ENCODE measurements at regions not wholly inside any gene's neighbourhood (a gene's known extent, or its start where the extent isn't known, plus 50 kb on each side); places are given as distances from the start of the nearest gene placed in this dataset.
"Not testable (repeated sequence)": the region's sequence is repeated elsewhere in the genome, so short reads cannot be mapped to it uniquely, and the experiment has no call there.

GRCh38 chr6:49325891-49326290 lies 137.2 kb downstream of the MMUT start:
- Histone ChIP-seq H3K27ac (ENCODE audit: low read depth, low read length) (no peak overlapping the region), H3K4me3 (ENCODE audit: low read length in 2 of 2) (no peak overlapping the region), H3K4me1 (ENCODE audit: insufficient read depth, low read length) (no peaks in the 10 kb centered on the region), H3K36me3 (ENCODE audit: insufficient read depth, low read length) (no peaks in the 10 kb centered on the region), H3K9me3 (ENCODE audit: control insufficient read depth in 1 of 2, low read length in 2 of 2) (no peaks in the 10 kb centered on the region), H3K27me3 (ENCODE audit: insufficient read depth, low read length) (no peaks in the 10 kb centered on the region)
- no peaks in the 10 kb centered on the region for H3K36me3 Mint-ChIP-seq
- H3K27ac Mint-ChIP-seq, result no peak overlapping the region
- ChIA-PET CTCF (ENCODE audit: partially characterized antibody) (no interaction called here), POLR2A (ENCODE audit: partially characterized antibody) (no interaction called here)
- H3K4me1 Mint-ChIP-seq, result no peaks in the 10 kb centered on the region
- intact Hi-C loops (cut with micrococcal nuclease), result no loop called here
- H3K4me3 Mint-ChIP-seq, result no peak overlapping the region
- no peak for DNase-seq
- H3K9me3 Mint-ChIP-seq, result peaks cover 0 to 3% (median 0%) of the 10 kb centered on the region in 8 donors
- H3K27me3 Mint-ChIP-seq, result peaks cover 0 to 1% of the 10 kb centered on the region in 2 donors

GRCh38 chr6:49322861-49323260 lies 140.2 kb downstream of the MMUT start:
- Histone ChIP-seq H3K4me3 (ENCODE audit: low read length in 2 of 2) (no peak overlapping the region), H3K27ac (ENCODE audit: low read depth, low read length) (no peak overlapping the region), H3K4me1 (ENCODE audit: insufficient read depth, low read length) (no peaks in the 10 kb centered on the region), H3K9me3 (ENCODE audit: control insufficient read depth in 1 of 2, low read length in 2 of 2) (no peaks in the 10 kb centered on the region), H3K36me3 (ENCODE audit: insufficient read depth, low read length) (no peaks in the 10 kb centered on the region), H3K27me3 (ENCODE audit: insufficient read depth, low read length) (no peaks in the 10 kb centered on the region)
- intact Hi-C loops (cut with micrococcal nuclease), result no loop called here
- DNase-seq, result no peak
- H3K4me3 Mint-ChIP-seq, result no peak overlapping the region
- H3K4me1 Mint-ChIP-seq, result no peaks in the 10 kb centered on the region
- CTCF ChIA-PET (ENCODE audit: partially characterized antibody), result no interaction called here
- POLR2A ChIA-PET (ENCODE audit: partially characterized antibody), result no interaction called here
- H3K27ac Mint-ChIP-seq, result no peak overlapping the region
- no peaks in the 10 kb centered on the region for H3K27me3 Mint-ChIP-seq
- H3K36me3 Mint-ChIP-seq, result no peaks in the 10 kb centered on the region
- H3K9me3 Mint-ChIP-seq, result peaks cover 0 to 3% (median 0%) of the 10 kb centered on the region in 8 donors

GRCh38 chr6:49321561-49322072 lies 141.4 kb downstream of the MMUT start:
- Histone ChIP-seq H3K9me3 (ENCODE audit: control insufficient read depth in 1 of 2, low read length in 2 of 2) (no peaks in the 10 kb centered on the region), H3K36me3 (ENCODE audit: insufficient read depth, low read length) (no peaks in the 10 kb centered on the region), H3K4me1 (ENCODE audit: insufficient read depth, low read length) (no peaks in the 10 kb centered on the region), H3K27ac (ENCODE audit: low read depth, low read length) (no peak overlapping the region), H3K27me3 (ENCODE audit: insufficient read depth, low read length) (no peaks in the 10 kb centered on the region), H3K4me3 (ENCODE audit: low read length in 2 of 2) (no peak overlapping the region)
- CTCF ChIA-PET (ENCODE audit: partially characterized antibody), result no interaction called here
- Mint-ChIP-seq H3K27me3 (no peaks in the 10 kb centered on the region), H3K9me3 (peaks cover 0 to 3% (median 2%) of the 10 kb centered on the region in 8 donors), H3K4me1 (no peaks in the 10 kb centered on the region), H3K4me3 (no peak overlapping the region), H3K36me3 (no peaks in the 10 kb centered on the region), H3K27ac (no peak overlapping the region)
- POLR2A ChIA-PET (ENCODE audit: partially characterized antibody), result no interaction called here
- intact Hi-C loops (cut with micrococcal nuclease), result no loop called here
- DNase-seq, result no peak

- H3K27ac Mint-ChIP-seq, result no peak overlapping the region
- H3K9me3 Mint-ChIP-seq, result peaks cover 0 to 5% (median 0%) of the 10 kb centered on the region in 8 donors
- no peaks in the 10 kb centered on the region for H3K36me3 ChIP-seq (ENCODE audit: insufficient read depth, low read length)
- no peaks in the 10 kb centered on the region for H3K27me3 ChIP-seq (ENCODE audit: insufficient read depth, low read length)
- no peak for DNase-seq
- H3K4me1 Mint-ChIP-seq, result no peaks in the 10 kb centered on the region
- ChIA-PET POLR2A (ENCODE audit: partially characterized antibody) (no interaction called here), CTCF (ENCODE audit: partially characterized antibody) (no interaction called here)
- H3K4me3 ChIP-seq (ENCODE audit: low read length in 2 of 2), result no peak overlapping the region
- no peaks in the 10 kb centered on the region for H3K4me1 ChIP-seq (ENCODE audit: insufficient read depth, low read length)
- no peak overlapping the region for H3K27ac ChIP-seq (ENCODE audit: low read depth, low read length)
- no peaks in the 10 kb centered on the region for H3K27me3 Mint-ChIP-seq
- intact Hi-C loops (cut with micrococcal nuclease), result no loop called here
- no peaks in the 10 kb centered on the region for H3K9me3 ChIP-seq (ENCODE audit: control insufficient read depth in 1 of 2, low read length in 2 of 2)
- H3K4me3 Mint-ChIP-seq, result no peak overlapping the region
- H3K36me3 Mint-ChIP-seq, result no peaks in the 10 kb centered on the region
Measured at GRCh38 chr6:49305010-49305409, 158.0 kb downstream of the MMUT start.

GRCh38 chr6:49304393-49304792 lies 158.7 kb downstream of the MMUT start:
- H3K4me3 ChIP-seq (ENCODE audit: low read length in 2 of 2); H3K27ac ChIP-seq (ENCODE audit: low read depth, low read length); H3K4me3 Mint-ChIP-seq; H3K27ac Mint-ChIP-seq; H3K36me3 ChIP-seq (ENCODE audit: insufficient read depth, low read length); H3K27me3 ChIP-seq (ENCODE audit: insufficient read depth, low read length); DNase-seq; CTCF ChIA-PET (ENCODE audit: partially characterized antibody); intact Hi-C loops (cut with micrococcal nuclease); POLR2A ChIA-PET (ENCODE audit: partially characterized antibody); H3K27me3 Mint-ChIP-seq; H3K4me1 ChIP-seq (ENCODE audit: insufficient read depth, low read length); H3K9me3 Mint-ChIP-seq; H3K4me1 Mint-ChIP-seq; H3K36me3 Mint-ChIP-seq; H3K9me3 ChIP-seq (ENCODE audit: control insufficient read depth in 1 of 2, low read length in 2 of 2): not testable (repeated sequence)

GRCh38 chr6:49300911-49301310 lies 162.1 kb downstream of the MMUT start:
- Mint-ChIP-seq H3K27ac (no peak overlapping the region), H3K36me3 (no peaks in the 10 kb centered on the region), H3K27me3 (no peaks in the 10 kb centered on the region), H3K4me3 (no peak overlapping the region), H3K4me1 (no peaks in the 10 kb centered on the region), H3K9me3 (peaks cover 0 to 6% (median 0%) of the 10 kb centered on the region in 8 donors)
- Histone ChIP-seq H3K36me3 (ENCODE audit: insufficient read depth, low read length) (no peaks in the 10 kb centered on the region), H3K27ac (ENCODE audit: low read depth, low read length) (no peak overlapping the region), H3K4me1 (ENCODE audit: insufficient read depth, low read length) (no peaks in the 10 kb centered on the region), H3K27me3 (ENCODE audit: insufficient read depth, low read length) (no peaks in the 10 kb centered on the region), H3K4me3 (ENCODE audit: low read length in 2 of 2) (no peak overlapping the region), H3K9me3 (ENCODE audit: control insufficient read depth in 1 of 2, low read length in 2 of 2) (no peaks in the 10 kb centered on the region)
- no peak for DNase-seq
- intact Hi-C loops (cut with micrococcal nuclease), result no loop called here
- ChIA-PET POLR2A (ENCODE audit: partially characterized antibody) (no interaction called here), CTCF (ENCODE audit: partially characterized antibody) (no interaction called here)

GRCh38 chr6:49300443-49300842 lies 162.6 kb downstream of the MMUT start:
- no peaks in the 10 kb centered on the region for H3K9me3 ChIP-seq (ENCODE audit: control insufficient read depth in 1 of 2, low read length in 2 of 2)
- Mint-ChIP-seq H3K27me3 (no peaks in the 10 kb centered on the region), H3K9me3 (peaks cover 0 to 6% (median 0%) of the 10 kb centered on the region in 8 donors), H3K4me1 (no peaks in the 10 kb centered on the region), H3K27ac (no peak overlapping the region), H3K36me3 (no peaks in the 10 kb centered on the region), H3K4me3 (no peak overlapping the region)
- DNase-seq, result no peak
- no peaks in the 10 kb centered on the region for H3K27me3 ChIP-seq (ENCODE audit: insufficient read depth, low read length)
- no peaks in the 10 kb centered on the region for H3K4me1 ChIP-seq (ENCODE audit: insufficient read depth, low read length)
- H3K27ac ChIP-seq (ENCODE audit: low read depth, low read length), result no peak overlapping the region
- ChIA-PET POLR2A (ENCODE audit: partially characterized antibody) (no interaction called here), CTCF (ENCODE audit: partially characterized antibody) (no interaction called here)
- intact Hi-C loops (cut with micrococcal nuclease), result no loop called here
- no peak overlapping the region for H3K4me3 ChIP-seq (ENCODE audit: low read length in 2 of 2)
- no peaks in the 10 kb centered on the region for H3K36me3 ChIP-seq (ENCODE audit: insufficient read depth, low read length)

GRCh38 chr6:49299279-49299678 lies 163.8 kb downstream of the MMUT start:
- intact Hi-C loops (cut with micrococcal nuclease), result no loop called here
- H3K36me3 ChIP-seq (ENCODE audit: insufficient read depth, low read length), result no peaks in the 10 kb centered on the region

More at GRCh38 chr6:49299279-49299678, 163.8 kb downstream of the MMUT start:
- Histone ChIP-seq H3K27me3 (ENCODE audit: insufficient read depth, low read length) (no peaks in the 10 kb centered on the region), H3K9me3 (ENCODE audit: control insufficient read depth in 1 of 2, low read length in 2 of 2) (no peaks in the 10 kb centered on the region), H3K4me1 (ENCODE audit: insufficient read depth, low read length) (no peaks in the 10 kb centered on the region), H3K27ac (ENCODE audit: low read depth, low read length) (no peak overlapping the region), H3K4me3 (ENCODE audit: low read length in 2 of 2) (no peak overlapping the region)
- Mint-ChIP-seq H3K4me3 (no peak overlapping the region), H3K27ac (no peak overlapping the region), H3K9me3 (peaks cover 0 to 6% (median 0%) of the 10 kb centered on the region in 8 donors), H3K36me3 (no peaks in the 10 kb centered on the region), H3K27me3 (no peaks in the 10 kb centered on the region), H3K4me1 (no peaks in the 10 kb centered on the region)
- no peak for DNase-seq
- POLR2A ChIA-PET (ENCODE audit: partially characterized antibody), result no interaction called here
- CTCF ChIA-PET (ENCODE audit: partially characterized antibody), result interaction anchor here (0.6 kb wide), 1 partner anchor 1167 kb away, joined by 3 read pairs; no protein-coding TSS in a partner anchor
